22Rv1 (cell line): ENCODE measurements at regions not wholly inside any gene's neighbourhood (a gene's known extent, or its start where the extent isn't known, plus 50 kb on each side); places are given as distances from the start of the nearest gene placed in this dataset.

ENCODE experiments used
- CTCF ChIP-seq: fragments of 450-650 bp; IDR thresholded peaks from 2 replicates; pipeline ENCODE4 v1.5.1; 2017; ENCODE audit warnings: mild to moderate bottlenecking
- ZFX ChIP-seq: fragments of 450-650 bp; IDR thresholded peaks from 2 replicates; pipeline ENCODE4 v1.6.1; 2017; ENCODE audit warnings: antibody characterized with exemption, borderline replicate concordance

- TF ChIP-seq CTCF (no peak), ZFX (no peak)
Measured at GRCh38 chr12:92369636-92370035, 224.0 kb upstream of the BTG1 start.
